H1 (cell line): ENCODE measurements at regions not wholly inside any gene's neighbourhood (a gene's known extent, or its start where the extent isn't known, plus 50 kb on each side); places are given as distances from the start of the nearest gene placed in this dataset.

ENCODE experiments used
- CTCF ChIA-PET: fragments of 300-600 bp; sonication (Branson Sonifier 250); formaldehyde crosslinking; loops from one replicate; lab custom pipeline; 2021; ENCODE audit not compliant: partially characterized antibody; lab: Charles Lee
- POLR2A ChIA-PET: fragments of 300-600 bp; sonication (Branson Sonifier 250); formaldehyde crosslinking; loops from one replicate; lab custom pipeline; 2021; ENCODE audit warnings: inconsistent platforms; ENCODE audit not compliant: partially characterized antibody; lab: Charles Lee
- DNase-seq, 2 experiments: peaks; one replicate each; pipeline versions ENCODE4 v3.0.0 to v3.0.0-alpha.2; 2010 to 2022; ENCODE audit warnings: low spot score in 2 of 2, low read depth in 1 of 2, mixed read lengths in 1 of 2
- FAIRE-seq: peaks from 2 replicates; lab custom pipeline; 2011; peaks lifted over from hg19 to GRCh38; lab: Jason Lieb, UNC
- H2AFZ ChIP-seq: 2 replicates; pipeline ENCODE4 v1.8.1; 2012; ENCODE audit warnings: low read length, inconsistent platforms
- H2AK5ac ChIP-seq: 2 replicates; pipeline ENCODE4 v1.6.1; 2013; ENCODE audit warnings: low read depth, low read length
- H2BK120ac ChIP-seq: replicated peaks from 2 replicates; pipeline ENCODE3; 2013; ENCODE audit warnings: low read depth, low read length, inconsistent platforms
- H2BK12ac ChIP-seq: 2 replicates; pipeline ENCODE4 v1.6.1; 2013; ENCODE audit warnings: low read depth, low read length
- H2BK15ac ChIP-seq: 2 replicates; pipeline ENCODE4 v1.6.1; 2013; ENCODE audit warnings: low read length
- H2BK20ac ChIP-seq: 2 replicates; pipeline ENCODE4 v1.6.1; 2013; ENCODE audit warnings: low read length
- H2BK5ac ChIP-seq: 2 replicates; pipeline ENCODE4 v1.6.1; 2013; ENCODE audit warnings: low read depth, low read length
- H3K14ac ChIP-seq: 2 replicates; pipeline ENCODE4 v1.6.1; 2013; ENCODE audit warnings: inconsistent platforms; ENCODE audit not compliant: insufficient read length
- H3K18ac ChIP-seq: 2 replicates; pipeline ENCODE4 v1.6.1; 2013; ENCODE audit warnings: low read length; ENCODE audit errors: extremely low read depth
- H3K23ac ChIP-seq: 2 replicates; pipeline ENCODE4 v1.6.1; 2013; ENCODE audit warnings: inconsistent platforms; ENCODE audit not compliant: insufficient read length
- H3K23me2 ChIP-seq: 2 replicates; pipeline ENCODE4 v1.6.1; 2013; ENCODE audit warnings: low read depth, low read length
- H3K27ac ChIP-seq: 2 replicates; pipeline ENCODE4 v1.6.1; 2011; ENCODE audit warnings: low read depth, low read length, inconsistent platforms
- H3K27me3 ChIP-seq, 4 experiments: replicated peaks in 1 of 4; 1 replicate in 1 of 4; 2 replicates in 3 of 4; pipeline versions ENCODE4 v1.6.1 to v1.8.1; 2011 to 2013; ENCODE audit warnings: low read length in 3 of 4, mild to moderate bottlenecking in 3 of 4, inconsistent platforms in 2 of 4, mixed read lengths in 2 of 4, moderate library complexity in 1 of 4; ENCODE audit not compliant: control insufficient read depth in 3 of 4, insufficient read depth in 3 of 4; ENCODE audit errors: extremely low read depth in 1 of 4
- H3K36me3 ChIP-seq, 4 experiments: 2 replicates each; pipeline versions ENCODE4 v1.6.1 to v1.8.1; 2011 to 2013; ENCODE audit warnings: mild to moderate bottlenecking in 4 of 4, low read length in 3 of 4, moderate library complexity in 2 of 4, control low read depth in 1 of 4, inconsistent platforms in 1 of 4; ENCODE audit not compliant: insufficient read depth in 4 of 4, control insufficient read depth in 2 of 4
- H3K4ac ChIP-seq: replicated peaks from 2 replicates; pipeline ENCODE3; 2013; ENCODE audit warnings: low read length, low read depth, mixed read lengths, inconsistent platforms; ENCODE audit not compliant: insufficient read length
- H3K4me1 ChIP-seq, 4 experiments: replicated peaks in 1 of 4; 1 replicate in 1 of 4; 2 replicates in 3 of 4; pipeline versions ENCODE4 v1.6.1 to v1.8.1; 2011 to 2013; ENCODE audit warnings: low read length in 3 of 4, inconsistent platforms in 2 of 4, mixed read lengths in 1 of 4; ENCODE audit not compliant: insufficient read depth in 4 of 4, control insufficient read depth in 3 of 4
- H3K4me2 ChIP-seq, 2 experiments: 2 replicates each; pipeline versions ENCODE4 v1.6.1 to v1.8.1; 2011 to 2013; ENCODE audit warnings: low read depth in 2 of 2, low read length in 2 of 2, control low read depth in 1 of 2, inconsistent platforms in 1 of 2, mild to moderate bottlenecking in 1 of 2; ENCODE audit not compliant: insufficient read depth in 1 of 2
- H3K4me3 ChIP-seq, 4 experiments: fragments of 200-600, 300-600 bp in 1 of 4; sonication (generic), shearing (Covaris generic), sonication (Bioruptor Twin) in 1 of 4; 2 replicates each; pipeline versions ENCODE4 v1.5.1 to v1.8.1; 2011 to 2016; ENCODE audit warnings: low read length in 4 of 4, low read depth in 3 of 4, control low read depth in 2 of 4, inconsistent platforms in 2 of 4, mild to moderate bottlenecking in 2 of 4, mixed read lengths in 1 of 4, moderate library complexity in 1 of 4; ENCODE audit not compliant: insufficient read depth in 2 of 4; ENCODE audit errors: extremely low read depth in 1 of 4
- H3K56ac ChIP-seq: replicated peaks from 2 replicates; pipeline ENCODE3; 2013; ENCODE audit warnings: low read depth, mild to moderate bottlenecking, mixed read lengths, low read length, inconsistent platforms; ENCODE audit not compliant: insufficient read length
- H3K79me1 ChIP-seq: 2 replicates; pipeline ENCODE4 v1.6.1; 2013; ENCODE audit warnings: low read depth, low read length, control low read depth
- H3K79me2 ChIP-seq, 2 experiments: 2 replicates each; pipeline versions ENCODE4 v1.6.1 to v1.8.1; 2012 to 2013; ENCODE audit warnings: low read length in 2 of 2, mild to moderate bottlenecking in 2 of 2, inconsistent platforms in 1 of 2; ENCODE audit not compliant: insufficient read depth in 2 of 2, control insufficient read depth in 1 of 2
- H3K9ac ChIP-seq, 4 experiments: replicated peaks in 1 of 4; 1 replicate in 1 of 4; 2 replicates in 3 of 4; pipeline versions ENCODE4 v1.6.1 to v1.8.1; 2011 to 2013; ENCODE audit warnings: low read depth in 3 of 4, low read length in 3 of 4, control low read depth in 2 of 4, mild to moderate bottlenecking in 2 of 4, moderate library complexity in 2 of 4, inconsistent platforms in 1 of 4; ENCODE audit errors: extremely low read depth in 1 of 4
- H3K9me3 ChIP-seq, 2 experiments: 2 replicates each; pipeline versions ENCODE4 v1.6.1 to v1.8.1; 2012 to 2013; ENCODE audit warnings: mild to moderate bottlenecking in 2 of 2, moderate library complexity in 2 of 2, control low read depth in 1 of 2, inconsistent platforms in 1 of 2, low read depth in 1 of 2, low read length in 1 of 2, mixed read lengths in 1 of 2; ENCODE audit not compliant: insufficient read depth in 2 of 2
- H4K20me1 ChIP-seq, 2 experiments: replicated peaks in 1 of 2; 2 replicates each; pipeline versions ENCODE3 to v1.8.1; 2011 to 2013; ENCODE audit warnings: inconsistent platforms in 2 of 2, low read length in 2 of 2, mild to moderate bottlenecking in 1 of 2; ENCODE audit not compliant: insufficient read depth in 2 of 2, control insufficient read depth in 1 of 2
- H4K5ac ChIP-seq: 2 replicates; pipeline ENCODE4 v1.6.1; 2013; ENCODE audit warnings: low read length, low read depth, mixed read lengths, inconsistent platforms; ENCODE audit not compliant: insufficient read length
- H4K8ac ChIP-seq: 2 replicates; pipeline ENCODE4 v1.8.0; 2013; ENCODE audit warnings: mild to moderate bottlenecking, moderate library complexity, low read length, inconsistent platforms; ENCODE audit not compliant: insufficient read depth; ENCODE audit errors: extremely low read depth
- H4K91ac ChIP-seq: replicated peaks from 2 replicates; pipeline ENCODE3; 2013; ENCODE audit warnings: low read length, mixed read lengths, inconsistent platforms; ENCODE audit not compliant: insufficient read length
- BCL11A ChIP-seq, 2 experiments: IDR thresholded peaks; one replicate each; pipeline ENCODE4 v1.6.1; 2011; ENCODE audit warnings: low read depth in 2 of 2, low read length in 2 of 2, mild to moderate bottlenecking in 2 of 2
- CBX5 ChIP-seq: fragments of 300-800, 300-1000 bp; sonication (generic); IDR thresholded peaks from 2 replicates; pipeline ENCODE4 v1.7.1; 2016; ENCODE audit warnings: antibody characterized with exemption, low read length, low read depth
- EZH2 ChIP-seq: fragments of 200-600 bp; sonication (generic); IDR thresholded peaks from 2 replicates; pipeline ENCODE4 v1.7.1; 2012; ENCODE audit warnings: low read depth, mild to moderate bottlenecking, moderate library complexity, low read length, inconsistent platforms; ENCODE audit not compliant: severe bottlenecking
- GABPA ChIP-seq: IDR thresholded peaks from 2 replicates; pipeline ENCODE4 v1.6.1; 2011; ENCODE audit warnings: mild to moderate bottlenecking, low read length, moderate library complexity, borderline replicate concordance; ENCODE audit not compliant: insufficient read depth
- HDAC2 ChIP-seq, 2 experiments: fragments of 300-600 bp in 1 of 2; sonication (generic) in 1 of 2; IDR thresholded peaks; 2 replicates each; pipeline ENCODE4 v1.6.1; 2011 to 2012; ENCODE audit warnings: low read depth in 2 of 2, low read length in 2 of 2, mild to moderate bottlenecking in 2 of 2, moderate library complexity in 2 of 2, borderline replicate concordance in 1 of 2, inconsistent platforms in 1 of 2
- SP4 ChIP-seq: IDR thresholded peaks from 2 replicates; pipeline ENCODE4 v1.6.1; 2012; ENCODE audit warnings: low read length, inconsistent platforms
- SRF ChIP-seq: IDR thresholded peaks from 2 replicates; pipeline ENCODE4 v1.6.1; 2011; ENCODE audit warnings: mild to moderate bottlenecking, low read depth, low read length, moderate library complexity
- TEAD4 ChIP-seq: IDR thresholded peaks from 2 replicates; pipeline ENCODE4 v1.6.1; 2012; ENCODE audit warnings: low read depth, low read length, inconsistent platforms, mixed read lengths
- TF ChIP-seq, protein P1 (sequence below): IDR thresholded peaks from 2 replicates; pipeline ENCODE4 v1.6.1; 2011; ENCODE audit warnings: low read length, improper control_type of control experiment

DNA sequence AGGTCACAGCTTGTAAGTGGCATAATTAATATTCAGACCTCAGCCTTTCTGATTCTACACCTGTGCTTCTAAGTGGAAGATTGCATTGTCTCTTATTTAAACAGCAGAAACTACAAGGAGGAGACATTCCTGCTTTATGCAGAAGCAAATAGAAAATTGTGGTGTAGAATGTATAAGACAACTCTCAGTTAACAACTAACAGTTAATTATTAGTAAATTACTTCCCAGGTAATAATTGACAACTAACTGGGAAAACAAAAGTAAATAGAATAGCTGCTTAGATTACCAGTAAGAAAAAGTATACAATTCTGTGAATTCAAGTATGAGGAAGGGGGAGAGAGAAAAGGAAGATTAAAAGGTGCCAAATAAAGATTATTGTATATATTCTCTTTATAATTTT lies 1210.5 kb upstream of the GYPC start:
- Histone ChIP-seq H3K27me3 (no peaks in the 10 kb centered on the region), H2BK15ac (no peak overlapping the region), H3K56ac (no peak overlapping the region), H2AFZ (no peak overlapping the region), H4K5ac (no peak overlapping the region), H2AK5ac (no peak overlapping the region), H3K79me2 (no peaks in the 10 kb centered on the region), H2BK120ac (no peak overlapping the region), H3K23ac (no peak overlapping the region), H3K4ac (no peak overlapping the region), H3K4me1 (no peaks in the 10 kb centered on the region), H4K20me1 (no peaks in the 10 kb centered on the region), H3K27ac (no peak overlapping the region), H3K4me2 (no peak overlapping the region), H3K79me1 (no peaks in the 10 kb centered on the region), H3K36me3 (no peaks in the 10 kb centered on the region), H2BK5ac (no peak overlapping the region), H3K18ac (no peak overlapping the region), H2BK20ac (no peak overlapping the region), H2BK12ac (no peak overlapping the region), H4K91ac (no peak overlapping the region), H3K23me2 (no peaks in the 10 kb centered on the region), H3K4me3 (no peak overlapping the region), H3K9ac (no peak overlapping the region), H3K14ac (no peak overlapping the region), H3K9me3 (no peaks in the 10 kb centered on the region), H4K8ac (no peak overlapping the region)
- FAIRE-seq (no peak), DNase-seq (no peak)
- POLR2A ChIA-PET, result no interaction called here
- CTCF ChIA-PET, result interaction anchor here (1.2 to 1.6 kb wide), 3 partner anchors 12 to 71 kb away, joined by 3 read pairs; no protein-coding TSS in a partner anchor
- TF ChIP-seq TEAD4 (no peak), GABPA (no peak), HDAC2 (IDR thresholded peaks at IDR 0.05; ENCODE audit: borderline replicate concordance in 1 of 2, low read depth in 2 of 2, low read length in 2 of 2) (no peak), CBX5 (no peak), BCL11A (IDR thresholded peaks at IDR 0.05; ENCODE audit: low read depth in 2 of 2, low read length in 2 of 2) (no peak), EZH2 (no peak), SRF (no peak), SP4 (no peak)
- TF ChIP-seq, protein P1, sequence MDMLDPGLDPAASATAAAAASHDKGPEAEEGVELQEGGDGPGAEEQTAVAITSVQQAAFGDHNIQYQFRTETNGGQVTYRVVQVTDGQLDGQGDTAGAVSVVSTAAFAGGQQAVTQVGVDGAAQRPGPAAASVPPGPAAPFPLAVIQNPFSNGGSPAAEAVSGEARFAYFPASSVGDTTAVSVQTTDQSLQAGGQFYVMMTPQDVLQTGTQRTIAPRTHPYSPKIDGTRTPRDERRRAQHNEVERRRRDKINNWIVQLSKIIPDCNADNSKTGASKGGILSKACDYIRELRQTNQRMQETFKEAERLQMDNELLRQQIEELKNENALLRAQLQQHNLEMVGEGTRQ, result no peak
